ENCODE measurements at regions not wholly inside any gene's neighbourhood (a gene's known extent, or its start where the extent isn't known, plus 50 kb on each side); places are given as distances from the start of the nearest gene placed in this dataset.

DNA sequence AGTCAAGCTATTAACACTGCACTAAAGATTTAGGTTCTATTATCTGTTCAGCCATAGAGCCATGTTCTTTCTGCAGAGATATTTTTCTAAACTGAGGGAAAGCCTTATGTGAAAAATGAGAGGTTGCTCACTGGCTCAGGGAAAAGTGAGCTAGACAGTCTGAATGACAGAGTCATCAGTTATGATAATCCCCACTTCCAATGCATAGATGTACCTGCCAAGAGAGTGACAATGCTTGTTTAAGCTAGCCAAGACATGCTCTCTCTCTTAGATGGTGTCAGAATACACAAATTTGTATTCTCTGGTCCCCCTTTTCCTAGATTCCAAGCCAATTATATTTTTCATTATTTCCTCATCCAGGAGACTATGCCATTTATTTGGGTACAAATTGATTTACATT lies 176.9 kb upstream of the FRMD6 start:
- H3K36me3 ChIP-seq (ENCODE audit: control insufficient read depth, insufficient read depth, low read length) = no peaks in the 10 kb centered on the region
- no peak overlapping the region for H3K27ac ChIP-seq (ENCODE audit: insufficient read depth, low read length)
- no peaks in the 10 kb centered on the region for H4K20me1 ChIP-seq (ENCODE audit: control insufficient read depth, extremely low read depth, insufficient read depth, low read length)
- peaks cover 6% of the 10 kb centered on the region for H3K4me1 ChIP-seq (ENCODE audit: control insufficient read depth, extremely low read depth, insufficient read depth, low read length)
- H3K9ac ChIP-seq (ENCODE audit: insufficient read depth, low read length) = no peak overlapping the region
- H3K27me3 ChIP-seq (ENCODE audit: control insufficient read depth, insufficient read depth, low read length) = no peaks in the 10 kb centered on the region
- H3K9me3 ChIP-seq (ENCODE audit: control insufficient read depth, insufficient read depth, low read depth, low read length) = no peaks in the 10 kb centered on the region
- no peak overlapping the region for H3K4me2 ChIP-seq (ENCODE audit: extremely low read depth, insufficient read depth, low read length)
- no peak for DNase-seq (ENCODE audit: low read depth in 2 of 2)
- TF ChIP-seq, protein P1, sequence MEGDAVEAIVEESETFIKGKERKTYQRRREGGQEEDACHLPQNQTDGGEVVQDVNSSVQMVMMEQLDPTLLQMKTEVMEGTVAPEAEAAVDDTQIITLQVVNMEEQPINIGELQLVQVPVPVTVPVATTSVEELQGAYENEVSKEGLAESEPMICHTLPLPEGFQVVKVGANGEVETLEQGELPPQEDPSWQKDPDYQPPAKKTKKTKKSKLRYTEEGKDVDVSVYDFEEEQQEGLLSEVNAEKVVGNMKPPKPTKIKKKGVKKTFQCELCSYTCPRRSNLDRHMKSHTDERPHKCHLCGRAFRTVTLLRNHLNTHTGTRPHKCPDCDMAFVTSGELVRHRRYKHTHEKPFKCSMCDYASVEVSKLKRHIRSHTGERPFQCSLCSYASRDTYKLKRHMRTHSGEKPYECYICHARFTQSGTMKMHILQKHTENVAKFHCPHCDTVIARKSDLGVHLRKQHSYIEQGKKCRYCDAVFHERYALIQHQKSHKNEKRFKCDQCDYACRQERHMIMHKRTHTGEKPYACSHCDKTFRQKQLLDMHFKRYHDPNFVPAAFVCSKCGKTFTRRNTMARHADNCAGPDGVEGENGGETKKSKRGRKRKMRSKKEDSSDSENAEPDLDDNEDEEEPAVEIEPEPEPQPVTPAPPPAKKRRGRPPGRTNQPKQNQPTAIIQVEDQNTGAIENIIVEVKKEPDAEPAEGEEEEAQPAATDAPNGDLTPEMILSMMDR (conservative IDR thresholded peaks at IDR 0.05 in 1 of 2, IDR thresholded peaks at IDR 0.05 in 1 of 2; ENCODE audit: low read depth in 1 of 2, low read length in 2 of 2) = no peak
- TF ChIP-seq EZH2 (IDR thresholded peaks at IDR 0.05; ENCODE audit: low read length, missing control alignments) = no peak
- H2AFZ ChIP-seq (ENCODE audit: low read length) = no peak overlapping the region
- H3K79me2 ChIP-seq (ENCODE audit: control insufficient read depth, insufficient read depth, low read length) = no peaks in the 10 kb centered on the region
- no peak overlapping the region for H3K4me3 ChIP-seq (replicated peaks in 1 of 4; ENCODE audit: control extremely low read depth in 1 of 4, insufficient read depth in 1 of 4, low read depth in 3 of 4, low read length in 4 of 4)

GRCh38 chr14:51478175-51478621 lies 173.5 kb upstream of the FRMD6 start:
- Histone ChIP-seq H3K4me2 (ENCODE audit: extremely low read depth, insufficient read depth, low read length) (no peak overlapping the region), H3K4me3 (replicated peaks in 1 of 4; ENCODE audit: control extremely low read depth in 1 of 4, insufficient read depth in 1 of 4, low read depth in 3 of 4, low read length in 4 of 4) (no peak overlapping the region), H3K36me3 (ENCODE audit: control insufficient read depth, insufficient read depth, low read length) (no peaks in the 10 kb centered on the region), H3K79me2 (ENCODE audit: control insufficient read depth, insufficient read depth, low read length) (no peaks in the 10 kb centered on the region), H3K27me3 (ENCODE audit: control insufficient read depth, insufficient read depth, low read length) (no peaks in the 10 kb centered on the region), H3K9me3 (ENCODE audit: control insufficient read depth, insufficient read depth, low read depth, low read length) (no peaks in the 10 kb centered on the region), H3K4me1 (ENCODE audit: control insufficient read depth, extremely low read depth, insufficient read depth, low read length) (peaks cover 4% of the 10 kb centered on the region), H4K20me1 (ENCODE audit: control insufficient read depth, extremely low read depth, insufficient read depth, low read length) (no peaks in the 10 kb centered on the region), H3K9ac (ENCODE audit: insufficient read depth, low read length) (no peak overlapping the region), H3K27ac (ENCODE audit: insufficient read depth, low read length) (no peak overlapping the region), H2AFZ (ENCODE audit: low read length) (no peak overlapping the region)
- DNase-seq (ENCODE audit: low read depth in 2 of 2) = peak; percentile 33 to 56
- no peak for TF ChIP-seq EZH2 (IDR thresholded peaks at IDR 0.05; ENCODE audit: low read length, missing control alignments)
- TF ChIP-seq, protein P1 (conservative IDR thresholded peaks at IDR 0.05 in 1 of 2, IDR thresholded peaks at IDR 0.05 in 1 of 2; ENCODE audit: low read depth in 1 of 2, low read length in 2 of 2) = no peak

DNA sequence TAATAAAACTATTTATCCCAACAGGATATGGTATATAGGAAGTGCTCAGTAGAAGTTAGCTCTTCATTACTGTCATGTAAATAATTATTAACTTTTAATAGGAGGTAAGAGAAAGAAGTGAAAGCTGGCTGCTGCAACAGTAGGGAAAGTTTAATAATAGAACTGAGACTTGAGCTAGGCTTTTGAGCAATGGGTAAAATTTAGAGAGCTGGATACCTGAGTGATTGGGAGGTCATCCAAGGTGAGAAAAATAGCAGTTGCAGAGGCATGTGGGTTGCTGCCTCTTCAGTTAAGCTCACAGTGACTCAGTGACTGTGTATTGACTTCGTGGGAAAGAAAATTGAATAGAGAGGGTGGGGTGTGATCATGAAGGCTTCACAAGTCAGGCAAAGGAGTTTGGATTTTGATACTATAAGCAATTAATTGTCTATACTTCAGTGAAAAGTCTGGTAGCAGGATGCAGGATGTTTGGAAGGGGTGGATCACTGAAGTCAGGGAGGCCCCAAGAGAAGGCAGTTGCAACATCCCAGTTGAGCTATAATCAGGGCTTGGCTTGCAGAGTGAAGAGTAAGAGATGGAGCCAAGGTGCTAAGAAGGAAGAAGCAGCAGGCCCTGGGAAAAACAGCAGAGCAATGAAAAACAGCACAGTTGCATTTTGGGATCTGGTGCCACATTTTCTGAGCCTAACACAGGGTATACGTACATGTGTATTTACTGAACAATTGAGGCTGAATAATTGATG lies 172.0 kb upstream of the FRMD6 start:
- Histone ChIP-seq H3K79me2 (ENCODE audit: control insufficient read depth, insufficient read depth, low read length) (no peaks in the 10 kb centered on the region), H3K9ac (ENCODE audit: insufficient read depth, low read length) (no peak overlapping the region), H3K9me3 (ENCODE audit: control insufficient read depth, insufficient read depth, low read depth, low read length) (no peaks in the 10 kb centered on the region), H3K4me3 (replicated peaks in 1 of 4; ENCODE audit: control extremely low read depth in 1 of 4, insufficient read depth in 1 of 4, low read depth in 3 of 4, low read length in 4 of 4) (no peak overlapping the region), H2AFZ (ENCODE audit: low read length) (no peak overlapping the region), H3K27ac (ENCODE audit: insufficient read depth, low read length) (no peak overlapping the region), H4K20me1 (ENCODE audit: control insufficient read depth, extremely low read depth, insufficient read depth, low read length) (no peaks in the 10 kb centered on the region), H3K4me1 (ENCODE audit: control insufficient read depth, extremely low read depth, insufficient read depth, low read length) (peaks cover 2% of the 10 kb centered on the region), H3K27me3 (ENCODE audit: control insufficient read depth, insufficient read depth, low read length) (no peaks in the 10 kb centered on the region), H3K4me2 (ENCODE audit: extremely low read depth, insufficient read depth, low read length) (no peak overlapping the region), H3K36me3 (ENCODE audit: control insufficient read depth, insufficient read depth, low read length) (no peaks in the 10 kb centered on the region)
- peak; percentile 53 to 54 for DNase-seq (ENCODE audit: low read depth in 2 of 2)
- TF ChIP-seq, protein P1 (conservative IDR thresholded peaks at IDR 0.05 in 1 of 2, IDR thresholded peaks at IDR 0.05 in 1 of 2; ENCODE audit: low read depth in 1 of 2, low read length in 2 of 2) = no peak
- TF ChIP-seq EZH2 (IDR thresholded peaks at IDR 0.05; ENCODE audit: low read length, missing control alignments) = no peak

Measured in fibroblast of lung (primary cell).